SH-SY5Y (cell line): ENCODE measurements at regions not wholly inside any gene's neighbourhood (a gene's known extent, or its start where the extent isn't known, plus 50 kb on each side); places are given as distances from the start of the nearest gene placed in this dataset.

ENCODE experiments used
- GATA2 ChIP-seq: IDR thresholded peaks from 2 replicates; pipeline ENCODE4 v1.6.1; 2011; ENCODE audit warnings: mild to moderate bottlenecking, low read depth, low read length
- GATA3 ChIP-seq: IDR thresholded peaks from 2 replicates; pipeline ENCODE4 v1.6.1; 2011; ENCODE audit warnings: low read depth, mild to moderate bottlenecking, low read length, moderate library complexity

DNA sequence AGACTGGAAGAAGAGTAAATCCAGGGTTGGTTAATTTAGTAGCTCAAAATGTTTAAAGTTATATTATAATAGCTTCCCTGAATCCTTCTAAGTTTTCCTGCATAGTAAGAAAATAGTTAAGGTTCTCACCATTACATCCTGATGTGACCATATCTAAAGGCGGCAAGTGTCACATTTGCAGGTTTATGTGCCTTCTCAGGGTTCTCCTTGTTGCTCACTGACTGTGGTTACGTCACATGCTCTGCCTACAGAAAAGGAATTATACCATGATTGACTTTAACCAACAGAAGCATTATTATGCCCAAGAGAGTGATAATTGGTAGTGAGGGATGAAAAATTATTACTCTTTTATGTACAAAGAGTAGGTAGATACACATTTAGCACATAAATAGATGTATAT lies 539.8 kb downstream of the PTPRC start:
- TF ChIP-seq GATA3 (no peak), GATA2 (no peak)

DNA sequence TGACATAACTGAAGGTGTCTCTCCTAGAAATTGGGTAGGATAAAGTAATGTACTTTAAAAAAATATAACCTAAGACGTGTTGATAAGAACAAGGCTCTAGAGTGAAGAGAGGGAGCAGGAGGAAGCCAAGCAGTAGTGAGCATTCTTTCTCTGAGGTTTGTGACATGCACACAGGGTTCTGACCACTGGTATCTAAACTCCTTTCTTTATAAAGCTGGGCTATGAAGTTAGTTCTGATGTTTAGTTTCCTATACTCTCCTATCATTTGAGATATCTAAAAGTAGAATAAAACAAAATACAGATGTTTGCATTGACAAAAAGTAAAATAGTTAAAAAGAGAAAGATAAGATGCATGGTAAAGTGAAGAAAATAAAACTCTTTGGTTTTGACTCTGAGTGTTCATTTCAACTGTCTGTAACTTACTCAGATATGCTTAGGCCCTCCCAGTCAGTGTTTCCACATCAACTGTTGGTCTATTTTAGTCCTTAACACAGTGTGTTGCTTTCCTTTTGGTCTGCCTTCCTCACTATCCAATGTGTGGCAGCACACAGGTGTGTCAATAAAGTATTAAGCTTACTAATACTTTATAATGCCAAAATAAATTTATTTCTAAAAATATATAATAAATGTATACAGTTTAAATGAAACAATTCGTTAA lies 543.5 kb downstream of the PTPRC start:
- TF ChIP-seq GATA2 (no peak), GATA3 (no peak)

DNA sequence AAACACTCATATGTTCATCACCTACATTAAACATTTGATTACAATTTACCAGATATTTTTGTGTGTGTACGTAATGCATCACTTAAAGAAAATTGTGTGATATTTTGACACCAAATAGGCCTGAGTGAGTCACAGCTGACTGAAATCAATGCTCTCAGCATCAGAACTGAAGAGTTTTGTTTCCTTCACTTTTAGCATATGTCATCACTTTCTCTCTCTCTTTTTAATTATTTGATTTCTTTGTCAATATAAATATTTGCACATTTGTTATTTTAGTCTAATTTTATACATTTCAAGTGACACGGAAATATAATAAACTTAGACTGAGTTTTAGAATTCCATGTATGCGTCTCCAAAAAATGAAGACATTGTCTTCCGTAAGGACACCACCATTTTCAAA lies 545.3 kb downstream of the PTPRC start:
- no peak for TF ChIP-seq GATA3
- TF ChIP-seq GATA2: no peak

DNA sequence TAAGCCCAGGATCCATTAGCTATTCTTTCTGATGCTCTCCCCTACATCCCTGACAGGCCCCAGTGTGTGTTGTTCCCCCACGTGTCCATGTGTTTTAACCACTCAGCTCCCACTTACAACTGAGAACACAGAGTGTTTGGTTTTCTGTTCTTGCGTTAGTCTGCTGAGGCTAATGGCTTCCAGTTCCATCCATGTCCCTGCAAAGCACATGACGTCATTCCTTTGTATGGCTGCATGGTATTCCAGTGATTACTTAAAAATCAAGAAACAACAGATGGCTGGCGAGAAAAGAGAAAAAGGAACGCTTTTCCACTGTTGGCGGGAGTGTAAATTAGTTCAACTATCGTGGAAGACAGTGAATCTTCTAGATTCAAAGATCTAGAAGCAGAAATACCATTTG lies 556.0 kb downstream of the PTPRC start:
- TF ChIP-seq GATA2 (no peak), GATA3 (no peak)

DNA sequence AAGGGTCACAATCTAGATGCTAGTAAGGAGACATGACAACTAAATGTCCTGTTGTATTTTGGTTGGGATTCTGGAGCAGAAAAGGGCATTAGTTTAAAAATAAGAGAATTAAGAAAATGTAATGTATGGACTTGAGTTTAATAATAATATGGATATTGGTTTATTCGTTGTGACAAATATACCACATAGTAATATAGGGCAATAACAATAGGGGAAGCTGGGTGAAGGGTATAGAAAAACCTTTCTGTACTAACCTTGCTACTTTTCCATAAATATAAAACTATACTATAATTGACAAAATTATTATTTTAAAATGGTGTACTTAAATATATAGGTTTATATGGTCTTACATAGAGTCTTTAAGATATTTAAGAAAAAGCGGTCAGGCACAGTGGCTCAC lies 558.9 kb downstream of the PTPRC start:
- TF ChIP-seq GATA2: no peak

DNA sequence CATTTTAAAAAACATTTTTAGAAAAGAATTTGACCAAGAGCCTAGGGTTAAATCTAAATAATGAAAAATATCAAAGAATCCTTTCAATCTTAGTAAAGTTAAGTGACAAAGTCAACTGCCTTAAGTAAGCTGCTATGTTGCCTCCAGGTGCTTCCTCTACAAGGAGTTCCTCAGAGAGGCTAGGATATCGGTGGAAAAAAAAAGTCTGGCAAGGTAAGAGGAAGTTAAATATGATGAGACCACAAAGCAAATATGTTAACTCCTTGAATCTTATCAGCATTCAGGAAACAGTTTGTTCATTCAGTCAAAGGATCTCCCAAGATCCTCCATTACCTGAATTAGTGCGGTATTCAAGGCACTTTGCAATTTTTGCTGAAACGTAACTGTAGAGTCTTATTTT lies 563.5 kb downstream of the PTPRC start:
- no peak for TF ChIP-seq GATA2
- no peak for TF ChIP-seq GATA3

DNA sequence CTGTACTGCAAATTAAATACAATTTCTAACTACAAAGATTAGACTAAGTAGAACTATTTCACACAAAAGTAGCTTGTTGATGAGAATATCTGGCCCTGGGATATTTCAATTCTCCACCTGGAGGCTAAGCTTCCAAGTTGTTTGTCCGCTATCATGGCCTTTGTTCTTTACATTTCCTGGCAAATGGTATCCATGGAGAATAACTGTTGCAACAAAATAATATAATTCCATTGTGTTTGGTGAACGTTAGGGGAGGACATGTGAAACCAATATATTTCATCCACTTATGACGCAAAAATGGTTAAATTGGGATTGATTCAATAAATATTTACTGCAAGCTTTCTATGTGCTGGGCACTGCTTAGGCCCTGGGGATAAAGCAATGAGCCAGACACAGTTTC lies 565.4 kb downstream of the PTPRC start:
- TF ChIP-seq GATA2: no peak
- TF ChIP-seq GATA3: no peak

DNA sequence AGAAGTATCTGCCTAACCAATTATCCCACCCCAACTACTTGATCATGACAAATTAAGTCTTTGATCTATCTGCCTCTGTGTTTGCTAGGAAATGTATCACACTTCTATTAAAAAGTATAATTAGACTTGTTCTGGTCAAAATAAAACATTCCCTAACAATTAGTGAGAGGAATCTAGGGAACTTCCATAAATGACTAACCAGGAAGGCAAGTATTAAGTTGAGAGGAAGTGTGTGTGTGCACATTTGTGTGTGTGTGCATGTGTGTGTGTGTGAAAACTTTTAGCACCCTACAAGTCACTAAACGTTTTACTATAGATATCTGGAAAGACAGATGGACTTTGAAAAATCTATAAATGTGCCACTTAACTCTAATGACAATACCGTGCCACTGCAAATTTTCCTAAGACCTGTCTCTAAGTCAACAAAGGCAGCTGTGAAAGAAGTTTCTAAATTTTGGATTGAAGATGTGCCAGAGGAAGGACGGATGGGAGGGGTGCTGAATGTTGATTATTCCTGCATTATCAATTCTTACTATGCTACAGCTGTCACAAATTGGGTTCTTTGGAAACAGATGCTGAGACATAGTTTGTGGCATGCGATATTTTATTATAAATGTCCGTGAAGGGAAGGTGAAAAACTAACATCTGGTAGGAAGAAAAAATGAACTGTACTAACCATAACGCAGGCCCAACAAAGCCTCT lies 567.1 kb downstream of the PTPRC start:
- TF ChIP-seq GATA3: no peak
- TF ChIP-seq GATA2: no peak

DNA sequence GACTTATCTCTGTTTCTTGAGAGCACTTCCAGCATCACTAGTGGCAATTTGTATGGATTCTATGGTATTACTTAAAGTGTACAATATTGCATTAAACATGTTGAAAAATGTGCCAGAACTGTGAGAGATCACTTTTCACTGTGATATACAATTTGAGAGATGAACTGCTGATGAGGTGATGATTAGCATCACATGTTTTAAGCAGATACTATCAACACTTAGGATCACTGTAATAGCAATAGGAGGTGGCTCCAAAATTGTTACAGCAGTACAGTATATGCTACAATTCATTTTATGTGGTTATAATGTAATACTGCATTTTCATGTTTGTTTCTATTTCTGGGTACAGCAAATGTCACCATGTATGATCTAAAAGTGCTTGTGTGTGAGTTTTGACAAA lies 570.0 kb downstream of the PTPRC start:
- TF ChIP-seq GATA3 (no peak), GATA2 (no peak)

DNA sequence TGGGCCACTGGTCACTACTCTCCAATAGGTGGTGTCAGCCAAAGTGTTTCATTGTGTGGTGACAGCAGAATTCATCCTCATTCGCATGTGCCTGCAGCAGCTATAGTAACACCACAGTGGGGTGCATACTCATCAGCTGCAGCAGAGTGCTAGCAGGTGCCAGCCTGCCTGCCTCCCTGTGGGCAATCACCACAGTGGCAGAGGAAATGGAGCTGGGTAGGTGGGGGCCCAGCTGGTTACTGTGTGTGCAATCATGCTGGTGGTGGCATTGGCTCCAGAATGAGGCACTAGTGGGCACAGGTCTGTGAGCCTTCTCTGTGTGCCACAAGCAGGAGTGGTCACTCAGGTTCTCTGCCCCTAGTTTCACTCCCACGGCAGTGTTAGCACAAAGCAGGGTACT lies 579.2 kb downstream of the PTPRC start:
- TF ChIP-seq GATA3 (no peak), GATA2 (no peak)

DNA sequence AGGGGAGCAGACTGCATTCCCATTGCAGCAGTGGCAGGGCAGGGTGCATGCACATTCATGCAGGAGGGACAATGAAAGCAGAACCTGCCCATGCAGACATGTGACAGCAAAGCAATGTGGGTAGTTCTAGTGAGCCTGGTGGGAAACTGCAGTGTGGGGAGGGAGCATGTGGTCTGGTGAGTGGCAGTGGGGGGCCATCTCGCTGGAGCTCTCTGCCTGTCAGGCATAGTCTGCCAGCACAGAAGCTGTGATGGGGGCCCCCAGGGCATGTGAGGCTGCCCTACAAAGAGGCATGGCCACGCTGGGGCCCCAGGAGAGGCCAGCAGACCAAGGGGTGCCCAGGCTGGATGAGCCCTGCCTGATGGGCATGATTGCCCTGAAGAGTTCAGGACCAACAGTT lies 579.7 kb downstream of the PTPRC start:
- TF ChIP-seq GATA2: no peak
- TF ChIP-seq GATA3: no peak

DNA sequence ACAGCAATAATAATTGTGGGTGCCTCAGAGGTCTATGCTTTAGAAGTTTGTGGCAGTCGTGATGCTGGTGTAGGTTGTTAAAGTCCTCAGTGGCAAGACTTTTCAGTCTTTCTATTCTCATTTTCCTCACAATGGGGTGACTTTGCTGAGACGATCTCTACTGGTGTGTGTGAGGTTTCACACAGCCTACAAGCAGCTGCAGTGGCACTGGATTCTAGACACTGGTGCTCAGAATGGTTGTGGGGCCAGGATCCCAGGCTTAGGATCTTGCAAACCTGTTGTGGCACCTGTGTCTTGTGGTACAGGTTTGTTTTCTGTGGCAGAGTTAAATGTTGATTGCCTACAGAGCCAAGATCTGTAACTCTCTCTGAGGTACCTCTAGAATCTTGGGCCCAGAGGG lies 581.2 kb downstream of the PTPRC start:
- TF ChIP-seq GATA2 (no peak), GATA3 (no peak)

DNA sequence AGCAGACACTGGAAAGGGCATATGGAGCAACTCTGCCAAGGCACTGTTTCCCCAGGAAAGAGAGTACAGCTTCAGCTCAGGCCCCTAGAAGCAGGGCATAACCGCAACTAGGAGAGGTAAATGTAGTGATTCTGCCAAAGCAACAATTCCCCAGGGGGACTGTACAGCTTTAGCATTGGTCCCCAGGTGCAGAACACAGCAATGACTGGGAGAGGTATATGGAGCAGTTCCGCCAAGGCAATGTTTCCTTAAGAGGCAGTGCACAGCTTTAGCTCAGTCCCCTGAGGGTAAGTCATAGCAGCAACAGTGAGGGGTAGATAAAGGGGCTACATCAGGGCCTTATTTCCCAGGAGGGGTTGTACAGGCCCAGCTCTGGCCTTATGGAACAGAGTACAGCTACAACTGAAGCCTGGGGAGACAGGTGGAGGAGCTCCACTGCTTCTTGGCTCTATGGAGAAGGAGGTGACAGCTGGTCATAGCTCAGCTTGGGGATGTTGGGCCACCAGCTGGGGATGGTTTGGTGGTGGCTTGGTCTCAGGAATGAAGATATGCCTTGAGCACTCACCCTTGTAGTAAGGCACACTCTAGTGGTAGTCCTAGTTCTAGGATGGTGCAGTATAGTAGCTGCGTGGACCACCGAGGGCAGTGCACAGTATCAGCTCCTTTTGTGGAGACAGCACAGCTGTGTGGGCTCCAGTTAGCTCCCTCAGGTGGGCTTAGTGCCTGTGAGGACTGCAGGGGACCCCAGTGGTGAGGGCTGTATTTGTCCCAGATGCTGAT lies 582.7 kb downstream of the PTPRC start:
- TF ChIP-seq GATA3: no peak
- TF ChIP-seq GATA2: no peak

DNA sequence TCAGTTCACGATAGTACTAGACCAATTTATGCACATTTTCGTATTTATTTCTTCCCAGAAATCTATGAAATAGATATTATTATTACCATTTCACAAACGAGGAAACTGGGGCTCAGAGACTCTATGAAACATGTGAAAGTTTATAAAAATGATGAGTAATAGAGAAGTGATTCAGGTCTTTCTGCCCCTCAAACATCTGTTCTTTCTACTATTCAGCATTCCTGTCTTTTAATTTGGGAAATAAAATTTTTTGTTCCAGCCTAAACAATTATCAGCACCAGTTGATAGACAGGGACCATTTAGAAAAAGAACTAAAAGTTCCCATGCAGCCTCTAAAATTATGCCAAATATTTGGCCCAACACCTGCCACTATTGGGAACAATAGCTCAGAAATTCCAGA lies 585.1 kb downstream of the PTPRC start:
- TF ChIP-seq GATA3: no peak
- TF ChIP-seq GATA2: no peak

DNA sequence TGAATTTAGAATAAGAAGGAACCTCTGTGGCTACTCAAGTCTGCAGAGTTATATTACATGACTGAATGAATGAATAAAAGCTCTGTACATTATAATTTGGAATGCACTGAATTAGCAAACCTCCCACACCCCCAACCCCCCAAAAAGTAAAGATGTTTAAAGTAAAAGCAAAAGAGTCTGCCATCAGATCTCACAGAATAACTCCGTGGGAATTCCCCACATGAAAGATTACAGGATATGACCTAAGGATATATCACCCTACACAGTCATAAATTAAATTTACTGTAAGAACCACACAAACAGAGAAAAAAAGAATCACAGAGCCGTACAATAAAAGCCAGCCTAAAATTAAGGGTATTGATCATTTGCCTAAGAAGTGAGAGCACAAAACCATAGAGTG lies 587.3 kb downstream of the PTPRC start:
- TF ChIP-seq GATA3 (no peak), GATA2 (no peak)

DNA sequence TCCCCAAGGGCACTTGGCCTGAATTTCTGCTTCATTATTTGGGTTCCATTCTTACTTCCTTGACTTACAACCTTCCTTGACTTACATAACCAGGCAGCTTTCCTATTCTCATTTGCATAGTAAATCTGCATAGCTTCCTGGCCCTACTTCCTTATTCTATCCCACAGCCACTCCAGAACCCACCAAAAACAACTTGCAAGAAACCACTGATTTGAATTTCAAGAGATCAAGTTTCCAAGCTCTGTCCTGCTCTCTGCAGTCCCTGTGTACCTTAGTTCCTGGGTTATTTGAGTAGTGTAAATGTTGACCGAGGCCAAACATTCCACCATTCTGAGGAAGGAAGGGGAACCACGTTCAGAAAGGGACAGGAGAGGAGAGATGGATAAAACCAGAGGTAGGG lies 603.3 kb downstream of the PTPRC start:
- no peak for TF ChIP-seq GATA3
- no peak for TF ChIP-seq GATA2
